Spleen (tissue), 7 donors: ENCODE measurements at regions not wholly inside any gene's neighbourhood (a gene's known extent, or its start where the extent isn't known, plus 50 kb on each side); places are given as distances from the start of the nearest gene placed in this dataset.

Source experiments
- CTCF ChIP-seq, 11 experiments: fragments of 200-600 bp in 7 of 11; fragments of 450-650 bp in 4 of 11; sonication (generic) in 4 of 11; IDR thresholded peaks in 8 of 11; conservative IDR thresholded peaks in 3 of 11; 1 replicate in 7 of 11; 2 replicates in 4 of 11; pipeline versions ENCODE4 v1.4.0 to v1.8.0; 2016 to 2021; ENCODE audit warnings: antibody characterized with exemption in 11 of 11, inconsistent platforms in 4 of 11, mild to moderate bottlenecking in 1 of 11
- POLR2A ChIP-seq, 3 donors: fragments of 450-650 bp; IDR thresholded peaks; one replicate each; pipeline ENCODE4 v1.5.1; 2017; ENCODE audit warnings: antibody characterized with exemption in 3 of 3, mild to moderate bottlenecking in 1 of 3
- POLR2AphosphoS5 ChIP-seq, 3 donors: sonication (generic); formaldehyde crosslinking; IDR thresholded peaks; one replicate each; pipeline ENCODE4 v1.5.1; 2017; ENCODE audit warnings: antibody characterized with exemption in 3 of 3
- donor health status: DM: no; HTN: no; CAD: no; lungs with moderate emphysema.
- donor health status: DM: no; HTN: no; CAD: no.
- donor health status: DM: no; HTN: no; CAD: no.

- TF ChIP-seq POLR2A (IDR thresholded peaks at IDR 0.05) (no peak), CTCF (IDR thresholded peaks at IDR 0.05 in 8 of 11, conservative IDR thresholded peaks at IDR 0.05 in 3 of 11) (no peak), POLR2AphosphoS5 (IDR thresholded peaks at IDR 0.05) (no peak)
Measured at GRCh38 chr2:190742431-190742830, 93.5 kb downstream of the NAB1 start.
